ENCODE measurements at regions not wholly inside any gene's neighbourhood (a gene's known extent, or its start where the extent isn't known, plus 50 kb on each side); places are given as distances from the start of the nearest gene placed in this dataset.

DNA sequence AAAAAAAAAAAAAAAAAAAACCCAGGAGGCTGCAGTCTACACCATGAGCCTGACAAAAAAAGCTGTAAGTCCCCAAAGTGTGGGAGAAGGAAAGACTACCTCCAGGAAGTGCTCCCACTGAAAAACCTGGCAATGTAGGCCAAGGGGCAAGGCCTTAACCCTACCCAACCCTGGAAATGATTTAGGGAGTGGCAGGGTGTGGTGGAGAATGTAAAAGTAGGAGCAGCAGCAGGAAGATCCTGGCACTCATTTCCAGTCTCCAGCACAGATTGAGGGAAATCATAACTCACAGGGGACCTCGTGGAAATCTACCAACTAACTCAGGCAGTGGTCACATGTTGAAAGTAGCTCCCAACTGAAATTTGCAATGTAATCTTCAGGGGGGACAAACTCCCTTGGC, 839.5 kb downstream of the EPHA3 start:
- H3K4me1 ChIP-seq (ENCODE audit: control insufficient read depth, insufficient read depth, low read length): no peaks in the 10 kb centered on the region
- H3K9ac ChIP-seq (ENCODE audit: extremely low read depth, low read length, poor library complexity, severe bottlenecking): no peak overlapping the region
- no peaks in the 10 kb centered on the region for H3K36me3 ChIP-seq (ENCODE audit: control insufficient read depth, insufficient read depth, low read length)
- H3K27me3 ChIP-seq (ENCODE audit: control insufficient read depth, insufficient read depth, low read length, poor library complexity, severe bottlenecking): no peaks in the 10 kb centered on the region
- no peak overlapping the region for H3K4me3 ChIP-seq (ENCODE audit: low read length)
- peaks cover 17% of the 10 kb centered on the region for H3K9me3 ChIP-seq (ENCODE audit: control insufficient read depth, low read length)
- H3K27ac ChIP-seq (ENCODE audit: low read depth, low read length): no peak overlapping the region
- DNase-seq: no peak
- H3K4me3 Mint-ChIP-seq: no peak overlapping the region
- H3K4me1 Mint-ChIP-seq: peaks cover 27% of the 10 kb centered on the region
- WGBS, 2 experiments (ENCODE audit: insufficient coverage in 1 of 2, insufficient read length in 1 of 2): 98 to 100% methylated on average over 1 of the region's 1 CpG
- H3K27ac Mint-ChIP-seq: no peak overlapping the region
- TF ChIP-seq, protein P1, sequence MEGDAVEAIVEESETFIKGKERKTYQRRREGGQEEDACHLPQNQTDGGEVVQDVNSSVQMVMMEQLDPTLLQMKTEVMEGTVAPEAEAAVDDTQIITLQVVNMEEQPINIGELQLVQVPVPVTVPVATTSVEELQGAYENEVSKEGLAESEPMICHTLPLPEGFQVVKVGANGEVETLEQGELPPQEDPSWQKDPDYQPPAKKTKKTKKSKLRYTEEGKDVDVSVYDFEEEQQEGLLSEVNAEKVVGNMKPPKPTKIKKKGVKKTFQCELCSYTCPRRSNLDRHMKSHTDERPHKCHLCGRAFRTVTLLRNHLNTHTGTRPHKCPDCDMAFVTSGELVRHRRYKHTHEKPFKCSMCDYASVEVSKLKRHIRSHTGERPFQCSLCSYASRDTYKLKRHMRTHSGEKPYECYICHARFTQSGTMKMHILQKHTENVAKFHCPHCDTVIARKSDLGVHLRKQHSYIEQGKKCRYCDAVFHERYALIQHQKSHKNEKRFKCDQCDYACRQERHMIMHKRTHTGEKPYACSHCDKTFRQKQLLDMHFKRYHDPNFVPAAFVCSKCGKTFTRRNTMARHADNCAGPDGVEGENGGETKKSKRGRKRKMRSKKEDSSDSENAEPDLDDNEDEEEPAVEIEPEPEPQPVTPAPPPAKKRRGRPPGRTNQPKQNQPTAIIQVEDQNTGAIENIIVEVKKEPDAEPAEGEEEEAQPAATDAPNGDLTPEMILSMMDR (conservative IDR thresholded peaks at IDR 0.05): no peak
- H3K36me3 Mint-ChIP-seq (ENCODE audit: low read depth): peaks cover 7% of the 10 kb centered on the region
- peaks cover 32% of the 10 kb centered on the region for H3K9me3 Mint-ChIP-seq
- H3K27me3 Mint-ChIP-seq (ENCODE audit: insufficient read depth): no peaks in the 10 kb centered on the region

DNA sequence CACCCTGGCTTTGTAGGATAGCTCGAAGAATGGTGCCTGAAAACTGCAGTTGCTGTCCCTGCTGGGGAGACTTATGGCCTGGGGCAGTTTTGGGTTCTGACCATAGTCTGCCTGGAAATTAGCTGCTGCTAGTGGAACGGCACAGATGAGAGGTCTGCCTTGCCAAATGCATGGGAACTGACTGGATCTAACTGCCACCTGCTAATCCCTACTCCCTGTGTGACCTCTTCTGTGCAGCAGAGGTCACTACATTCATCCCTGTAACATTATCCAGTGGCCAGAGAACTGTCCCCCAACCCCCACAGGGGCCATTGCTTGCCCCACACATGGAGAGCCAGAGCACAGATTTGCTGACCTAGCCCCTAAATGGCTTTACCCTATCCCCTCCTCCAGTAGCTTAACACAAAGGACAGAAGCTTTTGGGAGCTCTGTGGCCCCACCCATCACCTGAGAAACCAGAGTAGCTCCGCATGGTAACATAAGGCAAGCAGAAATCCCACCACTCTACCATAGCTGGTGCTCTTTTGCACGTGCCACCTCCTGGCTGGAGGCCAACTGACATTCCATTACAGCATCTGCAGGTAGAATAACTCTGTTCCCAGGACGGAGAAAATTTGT, 840.0 kb downstream of the EPHA3 start:
- Mint-ChIP-seq H3K9me3 (peaks cover 27% of the 10 kb centered on the region), H3K27me3 (ENCODE audit: insufficient read depth) (no peaks in the 10 kb centered on the region), H3K36me3 (ENCODE audit: low read depth) (peaks cover 2% of the 10 kb centered on the region), H3K4me1 (peaks cover 30% of the 10 kb centered on the region), H3K4me3 (no peak overlapping the region), H3K27ac (no peak overlapping the region)
- WGBS, 2 experiments (ENCODE audit: insufficient coverage in 1 of 2, insufficient read length in 1 of 2): 94 to 100% methylated on average over 3 to 5 of the region's 5 CpGs
- Histone ChIP-seq H3K9ac (ENCODE audit: extremely low read depth, low read length, poor library complexity, severe bottlenecking) (no peak overlapping the region), H3K4me1 (ENCODE audit: control insufficient read depth, insufficient read depth, low read length) (no peaks in the 10 kb centered on the region), H3K4me3 (ENCODE audit: low read length) (no peak overlapping the region), H3K27me3 (ENCODE audit: control insufficient read depth, insufficient read depth, low read length, poor library complexity, severe bottlenecking) (no peaks in the 10 kb centered on the region), H3K36me3 (ENCODE audit: control insufficient read depth, insufficient read depth, low read length) (no peaks in the 10 kb centered on the region), H3K27ac (ENCODE audit: low read depth, low read length) (no peak overlapping the region), H3K9me3 (ENCODE audit: control insufficient read depth, low read length) (peaks cover 17% of the 10 kb centered on the region)
- TF ChIP-seq, protein P1 (conservative IDR thresholded peaks at IDR 0.05): peak; percentile 44
- peak; percentile 49 for DNase-seq

DNA sequence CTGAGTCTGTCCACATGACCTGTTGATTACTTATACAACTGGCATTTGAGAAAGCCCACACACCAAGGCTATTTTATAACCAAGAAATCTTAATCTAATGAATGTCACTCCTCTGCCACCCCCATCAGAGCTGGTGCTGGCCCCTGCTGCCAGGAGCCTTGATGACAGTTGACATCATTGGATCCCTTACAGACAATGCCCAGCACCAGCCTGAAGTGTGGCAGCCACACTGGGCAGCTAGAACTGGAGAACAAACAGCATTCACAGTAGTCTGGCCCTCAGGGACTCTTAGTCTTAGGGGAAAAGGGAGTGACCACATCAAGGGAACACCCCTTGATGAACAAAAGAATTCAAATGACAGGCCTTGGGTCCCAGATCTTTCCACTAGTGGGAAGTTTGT, 840.6 kb downstream of the EPHA3 start:
- no peaks in the 10 kb centered on the region for H3K27me3 Mint-ChIP-seq (ENCODE audit: insufficient read depth)
- H3K9ac ChIP-seq (ENCODE audit: extremely low read depth, low read length, poor library complexity, severe bottlenecking): no peak overlapping the region
- no peak for DNase-seq
- H3K9me3 ChIP-seq (ENCODE audit: control insufficient read depth, low read length): peaks cover 17% of the 10 kb centered on the region
- TF ChIP-seq, protein P1 (conservative IDR thresholded peaks at IDR 0.05): no peak
- H3K27me3 ChIP-seq (ENCODE audit: control insufficient read depth, insufficient read depth, low read length, poor library complexity, severe bottlenecking): no peaks in the 10 kb centered on the region
- H3K27ac Mint-ChIP-seq: no peak overlapping the region
- no peaks in the 10 kb centered on the region for H3K4me1 ChIP-seq (ENCODE audit: control insufficient read depth, insufficient read depth, low read length)
- no peaks in the 10 kb centered on the region for H3K36me3 ChIP-seq (ENCODE audit: control insufficient read depth, insufficient read depth, low read length)
- no peak overlapping the region for H3K27ac ChIP-seq (ENCODE audit: low read depth, low read length)
- H3K4me1 Mint-ChIP-seq: peaks cover 30% of the 10 kb centered on the region
- H3K4me3 Mint-ChIP-seq: no peak overlapping the region
- peaks cover 24% of the 10 kb centered on the region for H3K9me3 Mint-ChIP-seq
- peaks cover under 1% of the 10 kb centered on the region for H3K36me3 Mint-ChIP-seq (ENCODE audit: low read depth)
- H3K4me3 ChIP-seq (ENCODE audit: low read length): no peak overlapping the region
